K562 (cell line): ENCODE measurements at regions not wholly inside any gene's neighbourhood (a gene's known extent, or its start where the extent isn't known, plus 50 kb on each side); places are given as distances from the start of the nearest gene placed in this dataset.

Experiments used
- ADNP ChIP-seq: fragments of 200-800 bp; sonication (Bioruptor generic); IDR thresholded peaks from 2 replicates; pipeline ENCODE4 v1.6.1; 2016; ENCODE audit warnings: missing genetic modification characterization, missing compliant biosample characterization
- CBFA2T2 ChIP-seq: fragments of 450-650 bp; conservative IDR thresholded peaks from 2 replicates; pipeline ENCODE4 v1.6.1; 2017; ENCODE audit warnings: mild to moderate bottlenecking
- CTCF ChIP-seq, 3 experiments: IDR thresholded peaks in 2 of 3; conservative IDR thresholded peaks in 1 of 3; 2 replicates each; pipeline ENCODE4 v1.5.1; 2011 to 2012; ENCODE audit warnings: low read length in 3 of 3, mild to moderate bottlenecking in 3 of 3, control low read depth in 2 of 3, improper control_type of control experiment in 1 of 3, inconsistent platforms in 1 of 3, low read depth in 1 of 3, mixed read lengths in 1 of 3, moderate library complexity in 1 of 3; ENCODE audit not compliant: insufficient read depth in 2 of 3
- ID3 ChIP-seq, 2 experiments: fragments of 250-450 bp in 1 of 2; fragments of 450-650 bp in 1 of 2; sonication (Bioruptor Pico) in 1 of 2; IDR thresholded peaks; 2 replicates each; pipeline versions ENCODE4 v1.6.1 to v1.8.0; 2016 to 2021; ENCODE audit warnings: mild to moderate bottlenecking in 2 of 2, moderate library complexity in 2 of 2, missing compliant biosample characterization in 1 of 2, missing genetic modification characterization in 1 of 2
- RNF2 ChIP-seq: sonication (generic); IDR thresholded peaks from 2 replicates; pipeline ENCODE4 v1.6.1; 2016
- ZNF311 ChIP-seq: fragments of 250-450 bp; sonication (Bioruptor Pico); IDR thresholded peaks from 2 replicates; pipeline ENCODE4 v1.4.0; 2020; ENCODE audit warnings: mild to moderate bottlenecking, moderate library complexity
- TF ChIP-seq, protein P1 (sequence below): fragments of 450-650 bp; IDR thresholded peaks from 2 replicates; pipeline ENCODE4 v1.6.1; 2018; ENCODE audit not compliant: partially characterized antibody

GRCh38 chr11:37907436-37908218 lies 1309.6 kb upstream of the RAG2 start:
- TF ChIP-seq ID3 (CRISPR knock-in tag; IDR thresholded peaks at IDR 0.05) (no peak), ID3 (tag; IDR thresholded peaks at IDR 0.05) (no peak), RNF2 (no peak), CBFA2T2 (no peak), ADNP (tag) (no peak), CTCF (IDR thresholded peaks at IDR 0.05 in 2 of 3, conservative IDR thresholded peaks at IDR 0.05 in 1 of 3; ENCODE audit: insufficient read depth in 2 of 3, low read depth in 1 of 3, low read length in 3 of 3) (no peak), ZNF311 (CRISPR knock-in tag) (no peak)
- TF ChIP-seq, protein P1, sequence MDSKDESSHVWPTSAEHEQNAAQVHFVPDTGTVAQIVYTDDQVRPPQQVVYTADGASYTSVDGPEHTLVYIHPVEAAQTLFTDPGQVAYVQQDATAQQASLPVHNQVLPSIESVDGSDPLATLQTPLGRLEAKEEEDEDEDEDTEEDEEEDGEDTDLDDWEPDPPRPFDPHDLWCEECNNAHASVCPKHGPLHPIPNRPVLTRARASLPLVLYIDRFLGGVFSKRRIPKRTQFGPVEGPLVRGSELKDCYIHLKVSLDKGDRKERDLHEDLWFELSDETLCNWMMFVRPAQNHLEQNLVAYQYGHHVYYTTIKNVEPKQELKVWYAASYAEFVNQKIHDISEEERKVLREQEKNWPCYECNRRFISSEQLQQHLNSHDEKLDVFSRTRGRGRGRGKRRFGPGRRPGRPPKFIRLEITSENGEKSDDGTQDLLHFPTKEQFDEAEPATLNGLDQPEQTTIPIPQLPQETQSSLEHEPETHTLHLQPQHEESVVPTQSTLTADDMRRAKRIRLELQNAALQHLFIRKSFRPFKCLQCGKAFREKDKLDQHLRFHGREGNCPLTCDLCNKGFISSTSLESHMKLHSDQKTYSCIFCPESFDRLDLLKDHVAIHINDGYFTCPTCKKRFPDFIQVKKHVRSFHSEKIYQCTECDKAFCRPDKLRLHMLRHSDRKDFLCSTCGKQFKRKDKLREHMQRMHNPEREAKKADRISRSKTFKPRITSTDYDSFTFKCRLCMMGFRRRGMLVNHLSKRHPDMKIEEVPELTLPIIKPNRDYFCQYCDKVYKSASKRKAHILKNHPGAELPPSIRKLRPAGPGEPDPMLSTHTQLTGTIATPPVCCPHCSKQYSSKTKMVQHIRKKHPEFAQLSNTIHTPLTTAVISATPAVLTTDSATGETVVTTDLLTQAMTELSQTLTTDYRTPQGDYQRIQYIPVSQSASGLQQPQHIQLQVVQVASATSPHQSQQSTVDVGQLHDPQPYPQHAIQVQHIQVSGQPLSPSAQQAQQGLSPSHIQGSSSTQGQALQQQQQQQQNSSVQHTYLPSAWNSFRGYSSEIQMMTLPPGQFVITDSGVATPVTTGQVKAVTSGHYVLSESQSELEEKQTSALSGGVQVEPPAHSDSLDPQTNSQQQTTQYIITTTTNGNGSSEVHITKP = no peak
